H1 (cell line): ENCODE measurements at regions not wholly inside any gene's neighbourhood (a gene's known extent, or its start where the extent isn't known, plus 50 kb on each side); places are given as distances from the start of the nearest gene placed in this dataset.

Experiments used
- ATF2 ChIP-seq: IDR thresholded peaks from 2 replicates; pipeline ENCODE4 v1.6.1; 2012; ENCODE audit warnings: low read length, inconsistent platforms
- CEBPB ChIP-seq: IDR thresholded peaks from 2 replicates; pipeline ENCODE4 v1.6.1; 2012; ENCODE audit warnings: low read depth, low read length
- CTCF ChIP-seq, 3 experiments: IDR thresholded peaks; 1 replicate in 2 of 3; 2 replicates in 1 of 3; pipeline versions ENCODE4 v1.5.1 to v1.6.1; 2011; ENCODE audit warnings: low read length in 3 of 3, mild to moderate bottlenecking in 3 of 3, inconsistent platforms in 2 of 3, low read depth in 1 of 3, moderate library complexity in 1 of 3; ENCODE audit not compliant: insufficient read depth in 1 of 3; ENCODE audit errors: control extremely low read depth in 1 of 3
- EZH2 ChIP-seq: fragments of 200-600 bp; sonication (generic); IDR thresholded peaks from 2 replicates; pipeline ENCODE4 v1.7.1; 2012; ENCODE audit warnings: low read depth, mild to moderate bottlenecking, moderate library complexity, low read length, inconsistent platforms; ENCODE audit not compliant: severe bottlenecking
- NRF1 ChIP-seq: IDR thresholded peaks from 2 replicates; pipeline ENCODE4 v1.6.1; 2011; ENCODE audit warnings: mild to moderate bottlenecking, low read depth, low read length, improper control_type of control experiment
- POLR2A ChIP-seq, 2 experiments: IDR thresholded peaks; 1 replicate in 1 of 2; 2 replicates in 1 of 2; pipeline ENCODE4 v1.6.1; 2011; ENCODE audit warnings: low read depth in 2 of 2, low read length in 2 of 2, mild to moderate bottlenecking in 2 of 2; ENCODE audit errors: control extremely low read depth in 1 of 2
- RAD21 ChIP-seq, 2 experiments: IDR thresholded peaks in 1 of 2; conservative IDR thresholded peaks in 1 of 2; 2 replicates each; pipeline ENCODE4 v1.6.1; 2011; ENCODE audit warnings: low read depth in 2 of 2, low read length in 2 of 2, improper control_type of control experiment in 1 of 2, inconsistent platforms in 1 of 2, mild to moderate bottlenecking in 1 of 2, moderate library complexity in 1 of 2
- RXRA ChIP-seq: IDR thresholded peaks from 2 replicates; pipeline ENCODE4 v1.6.1; 2011; ENCODE audit warnings: low read depth, mild to moderate bottlenecking, low read length, moderate library complexity; ENCODE audit not compliant: insufficient read depth
- TAF1 ChIP-seq: IDR thresholded peaks from 2 replicates; pipeline ENCODE4 v1.6.1; 2011; ENCODE audit warnings: mild to moderate bottlenecking, low read depth, low read length
- TBP ChIP-seq: IDR thresholded peaks from 2 replicates; pipeline ENCODE4 v1.6.1; 2011; ENCODE audit warnings: low read depth, low read length, improper control_type of control experiment

GRCh38 chr6:164690702-164691500 lies 618.5 kb downstream of the C6orf118 start:
- no peak for TF ChIP-seq ATF2
- TF ChIP-seq CEBPB: no peak
- no peak for TF ChIP-seq CTCF (IDR thresholded peaks at IDR 0.05; ENCODE audit: control extremely low read depth in 1 of 3, insufficient read depth in 1 of 3, low read depth in 1 of 3, low read length in 3 of 3)
- no peak for TF ChIP-seq NRF1
- TF ChIP-seq POLR2A (IDR thresholded peaks at IDR 0.05; ENCODE audit: control extremely low read depth in 1 of 2, low read depth in 2 of 2, low read length in 2 of 2): no peak
- TF ChIP-seq RAD21 (IDR thresholded peaks at IDR 0.05 in 1 of 2, conservative IDR thresholded peaks at IDR 0.05 in 1 of 2; ENCODE audit: low read depth in 2 of 2, low read length in 2 of 2): no peak
- no peak for TF ChIP-seq TAF1
- no peak for TF ChIP-seq RXRA
- no peak for TF ChIP-seq TBP
- TF ChIP-seq EZH2: no peak
